GM12878 (cell line): ENCODE measurements at regions not wholly inside any gene's neighbourhood (a gene's known extent, or its start where the extent isn't known, plus 50 kb on each side); places are given as distances from the start of the nearest gene placed in this dataset.

Source experiments
- ATAC-seq: fragments of 200-7000 bp; cut with Tn5 transposase; 3 replicates; pipeline ENCODE4 v1.9.1; 2020; ENCODE audit warnings: mild to moderate bottlenecking, moderate library complexity
- BruUV-seq: library from RNA; stranded (reverse); fragments of 400-500 nt; replicated peaks from 2 replicates; lab custom pipeline; 2021; lab: Mats Ljungman, UMichigan
- CTCF ChIA-PET: fragments of 300-600 bp; sonication (Branson Sonifier 250); formaldehyde crosslinking; extraction: SDS; loops from one replicate; lab custom pipeline; 2021; ENCODE audit warnings: inconsistent platforms; lab: Yijun Ruan, JAX
- POLR2A ChIA-PET: fragments of 350-600 bp; formaldehyde crosslinking; extraction: SDS; loops from one replicate; lab custom pipeline; 2021; ENCODE audit warnings: inconsistent platforms; lab: Charles Lee
- RAD21 ChIA-PET: fragments of 300-600 bp; sonication (Branson Sonifier 250); formaldehyde crosslinking; loops from one replicate; lab custom pipeline; 2023; ENCODE audit warnings: antibody characterized with exemption; ENCODE audit not compliant: unreplicated experiment; lab: Charles Lee
- SMC1A ChIA-PET: fragments of 300-600 bp; sonication (Branson Sonifier 250); formaldehyde crosslinking; loops from one replicate; lab custom pipeline; 2023; ENCODE audit not compliant: unreplicated experiment, uncharacterized antibody; lab: Charles Lee
- DNase-seq: peaks from one replicate; pipeline ENCODE4 v3.0.0-alpha.2; 2011; ENCODE audit warnings: low read depth, low spot score
- FAIRE-seq: peaks from 3 replicates; lab custom pipeline; 2011; peaks lifted over from hg19 to GRCh38; lab: Jason Lieb, UNC
- H2AFZ ChIP-seq: 2 replicates; pipeline ENCODE4 v1.6.0; 2011; ENCODE audit warnings: low read depth, low read length, control low read depth; ENCODE audit not compliant: control insufficient read depth
- H3K27ac ChIP-seq: 2 replicates; pipeline ENCODE4 v1.5.1; 2011; ENCODE audit warnings: control low read depth; ENCODE audit not compliant: control insufficient read depth, insufficient read depth
- H3K27me3 ChIP-seq, 2 experiments: replicated peaks in 1 of 2; 2 replicates each; pipeline versions ENCODE4 v1.6.0 to v1.6.1; 2011; ENCODE audit warnings: low read length in 1 of 2; ENCODE audit not compliant: control insufficient read depth in 2 of 2, insufficient read depth in 2 of 2
- H3K36me3 ChIP-seq, 2 experiments: 2 replicates each; pipeline ENCODE4 v1.5.1; 2011; ENCODE audit warnings: low read length in 1 of 2; ENCODE audit not compliant: control insufficient read depth in 2 of 2, insufficient read depth in 2 of 2
- H3K4me1 ChIP-seq: 2 replicates; pipeline ENCODE4 v1.6.1; 2011; ENCODE audit warnings: mild to moderate bottlenecking, low read length, moderate library complexity, mixed read lengths; ENCODE audit not compliant: control insufficient read depth, insufficient read depth
- H3K4me2 ChIP-seq: 2 replicates; pipeline ENCODE4 v1.6.0; 2011; ENCODE audit warnings: control low read depth; ENCODE audit not compliant: control insufficient read depth, insufficient read depth
- H3K4me3 ChIP-seq: fragments of 200-600 bp; sonication (generic); 2 replicates; pipeline ENCODE4 v1.5.1; 2016
- H3K79me2 ChIP-seq: 2 replicates; pipeline ENCODE4 v1.6.0; 2011; ENCODE audit warnings: low read length; ENCODE audit not compliant: control insufficient read depth, insufficient read depth
- H3K9ac ChIP-seq: 2 replicates; pipeline ENCODE4 v1.8.0; 2011; ENCODE audit warnings: low read length, control low read depth, mixed read lengths; ENCODE audit not compliant: control insufficient read depth, insufficient read depth
- H3K9me3 ChIP-seq: replicated peaks from 3 replicates; pipeline ENCODE4 v1.5.1; 2011; ENCODE audit warnings: mild to moderate bottlenecking, low read length; ENCODE audit not compliant: control insufficient read depth, insufficient read depth
- H4K20me1 ChIP-seq: 2 replicates; pipeline ENCODE4 v1.6.0; 2011; ENCODE audit not compliant: control insufficient read depth, insufficient read depth
- BACH1 ChIP-seq: fragments of 450-650 bp; IDR thresholded peaks from 2 replicates; pipeline ENCODE4 v1.6.1; 2017; ENCODE audit warnings: mild to moderate bottlenecking, borderline replicate concordance
- CBX3 ChIP-seq: fragments of 200-600 bp; sonication (generic); IDR thresholded peaks from 2 replicates; pipeline ENCODE4 v1.6.1; 2016; ENCODE audit warnings: low read depth, borderline replicate concordance
- CHD4 ChIP-seq: fragments of 200-600 bp; sonication (generic); IDR thresholded peaks from 2 replicates; pipeline ENCODE4 v1.6.1; 2016; ENCODE audit warnings: mild to moderate bottlenecking
- CUX1 ChIP-seq: IDR thresholded peaks from 2 replicates; pipeline ENCODE4 v1.6.1; 2012; ENCODE audit warnings: improper control_type of control experiment, low read depth, low read length; ENCODE audit not compliant: insufficient replicate concordance
- DPF2 ChIP-seq: fragments of 450-650 bp; IDR thresholded peaks from 2 replicates; pipeline ENCODE4 v1.6.1; 2017; ENCODE audit warnings: mild to moderate bottlenecking
- ELK1 ChIP-seq: IDR thresholded peaks from 2 replicates; pipeline ENCODE4 v1.6.1; 2012; ENCODE audit warnings: low read depth, low read length, improper control_type of control experiment
- ESRRA ChIP-seq: IDR thresholded peaks from 2 replicates; pipeline ENCODE4 v1.6.1; 2012; ENCODE audit warnings: mild to moderate bottlenecking, low read length, improper control_type of control experiment
- KLF5 ChIP-seq: fragments of 450-650 bp; IDR thresholded peaks from 2 replicates; pipeline ENCODE4 v1.6.1; 2014; ENCODE audit warnings: mild to moderate bottlenecking; ENCODE audit not compliant: partially characterized antibody
- MEF2A ChIP-seq: IDR thresholded peaks from 2 replicates; pipeline ENCODE4 v1.6.1; 2011; ENCODE audit warnings: low read depth, mild to moderate bottlenecking, low read length, moderate library complexity; ENCODE audit not compliant: insufficient read depth
- MTA2 ChIP-seq: fragments of 450-650 bp; IDR thresholded peaks from 2 replicates; pipeline ENCODE4 v1.6.1; 2016; ENCODE audit warnings: low read depth, mild to moderate bottlenecking, moderate library complexity
- MTA3 ChIP-seq: IDR thresholded peaks from 2 replicates; pipeline ENCODE4 v1.6.1; 2012; ENCODE audit warnings: low read length, inconsistent platforms, borderline replicate concordance
- NFXL1 ChIP-seq: fragments of 450-650 bp; IDR thresholded peaks from 2 replicates; pipeline ENCODE4 v1.6.1; 2017; ENCODE audit warnings: antibody characterized with exemption, mild to moderate bottlenecking, borderline replicate concordance
- NKRF ChIP-seq: fragments of 450-650 bp; conservative IDR thresholded peaks from 2 replicates; pipeline ENCODE4 v1.6.1; 2017; ENCODE audit warnings: mild to moderate bottlenecking, moderate library complexity
- NR2F1 ChIP-seq: fragments of 450-650 bp; conservative IDR thresholded peaks from 2 replicates; pipeline ENCODE4 v1.6.1; 2017; ENCODE audit warnings: mild to moderate bottlenecking
- PAX8 ChIP-seq: fragments of 450-650 bp; IDR thresholded peaks from 2 replicates; pipeline ENCODE4 v1.6.1; 2017; ENCODE audit warnings: mild to moderate bottlenecking, moderate library complexity
- POLR2A ChIP-seq: IDR thresholded peaks from 2 replicates; pipeline ENCODE4 v1.6.1; 2011; ENCODE audit warnings: low read depth, mild to moderate bottlenecking, low read length
- TAF1 ChIP-seq: IDR thresholded peaks from 2 replicates; pipeline ENCODE4 v1.6.1; 2011; ENCODE audit warnings: mild to moderate bottlenecking, low read depth, low read length, borderline replicate concordance
- USF1 ChIP-seq: IDR thresholded peaks from 2 replicates; pipeline ENCODE4 v1.6.1; 2011; ENCODE audit warnings: borderline replicate concordance, low read depth, mild to moderate bottlenecking, moderate library complexity, mixed read lengths, low read length; ENCODE audit not compliant: insufficient read depth; ENCODE audit errors: extremely low read length
- WGBS: methylation state at CpG from one replicate; pipeline ENCODE4 v1.1.6; 2016; ENCODE audit warnings: low lambda C conversion rate; ENCODE audit not compliant: insufficient replicate concordance, insufficient coverage; ENCODE audit errors: missing lambda C conversion rate; 5-methylcytosine and 5-hydroxymethylcytosine counted together
- in situ Hi-C: fragments of 300-500 bp; cut with MboI; formaldehyde crosslinking; loops from 9 replicates; pipeline ENCODE4 v1.14.3; 2018; ENCODE audit warnings: mixed read lengths
- intact Hi-C: fragments of 100-400 bp; cut with micrococcal nuclease; formaldehyde crosslinking; loops from one replicate; pipeline ENCODE4 v1.14.2; 2022; ENCODE audit not compliant: unreplicated experiment

- 0% methylated on average over 5 of the region's 5 CpGs for WGBS
- no peak for ATAC-seq
- no peak overlapping the region for H3K27ac ChIP-seq
- FAIRE-seq, result no peak
- intact Hi-C loops, result no loop called here
- POLR2A ChIA-PET, result no interaction called here
- no peaks in the 10 kb centered on the region for H3K9me3 ChIP-seq
- no peak overlapping the region for H3K9ac ChIP-seq
- H4K20me1 ChIP-seq, result no peaks in the 10 kb centered on the region
- in situ Hi-C loops, result no loop called here
- no peaks in the 10 kb centered on the region for H3K79me2 ChIP-seq
- no TSS peak for BruUV-seq
- no peak for DNase-seq
- SMC1A ChIA-PET, result no interaction called here
- H3K36me3 ChIP-seq, result no peaks in the 10 kb centered on the region
- TF ChIP-seq PAX8, result no peak
- no peak for TF ChIP-seq ESRRA
- no peak for TF ChIP-seq MTA2
- TF ChIP-seq NR2F1, result no peak
- TF ChIP-seq CHD4, result no peak
- no peak for TF ChIP-seq MTA3
- no peak for TF ChIP-seq MEF2A
- TF ChIP-seq NFXL1, result no peak
- no peak for TF ChIP-seq KLF5
- TF ChIP-seq DPF2, result no peak
- no peak for TF ChIP-seq CUX1
- no peak for TF ChIP-seq USF1
- TF ChIP-seq CBX3, result no peak
- no peak for TF ChIP-seq ELK1
- no peak for TF ChIP-seq POLR2A
- no peak for TF ChIP-seq BACH1
- TF ChIP-seq NKRF, result no peak
- TF ChIP-seq TAF1, result no peak
- H3K4me2 ChIP-seq, result no peak overlapping the region
- CTCF ChIA-PET, result interaction anchor here (0.6 kb wide), 1 partner anchor 100 kb away, joined by 3 read pairs; no protein-coding TSS in a partner anchor
- H3K4me1 ChIP-seq, result no peaks in the 10 kb centered on the region
- no peak overlapping the region for H3K4me3 ChIP-seq
- no peaks in the 10 kb centered on the region for H3K27me3 ChIP-seq
- RAD21 ChIA-PET, result no interaction called here
- H2AFZ ChIP-seq, result no peak overlapping the region
Observed at GRCh38 chr21:23633447-23633940, 1973.8 kb downstream of the MRPL39 start.
